NCI-H226 (cell line): ENCODE measurements at regions not wholly inside any gene's neighbourhood (a gene's known extent, or its start where the extent isn't known, plus 50 kb on each side); places are given as distances from the start of the nearest gene placed in this dataset.

Experiments used
- DNase-seq: peaks from one replicate; pipeline ENCODE4 v3.0.0-alpha.2; 2015

DNA sequence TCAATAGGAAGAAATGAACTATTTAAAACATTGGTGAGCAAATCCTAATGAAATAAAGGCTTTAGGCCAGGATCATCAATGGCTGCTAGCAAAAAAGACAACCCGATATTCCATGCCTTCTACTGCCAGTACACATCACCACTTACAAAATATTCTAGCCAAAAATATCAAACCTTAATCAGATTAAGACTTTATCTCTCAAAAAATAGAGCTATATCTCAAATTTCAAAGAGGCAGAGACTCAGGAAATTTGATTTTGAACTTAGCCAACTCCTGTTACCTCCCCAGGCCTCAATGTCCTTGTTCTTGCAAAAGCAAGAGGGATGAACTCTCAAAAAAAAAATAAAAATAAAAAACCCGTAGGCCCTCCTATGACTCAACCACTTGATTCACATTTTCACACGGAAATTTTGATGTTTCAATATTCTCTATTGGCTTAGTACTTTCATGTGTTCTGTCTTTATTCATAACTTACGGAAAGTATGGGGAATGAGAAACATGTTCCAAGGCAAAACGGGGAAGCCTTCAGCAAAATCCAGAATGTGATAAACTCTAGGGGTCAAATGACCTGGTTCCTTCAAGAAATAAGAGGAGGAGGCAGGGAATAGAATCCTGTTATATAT lies 273.3 kb upstream of the ZPLD1 start:
- no peak for DNase-seq

DNA sequence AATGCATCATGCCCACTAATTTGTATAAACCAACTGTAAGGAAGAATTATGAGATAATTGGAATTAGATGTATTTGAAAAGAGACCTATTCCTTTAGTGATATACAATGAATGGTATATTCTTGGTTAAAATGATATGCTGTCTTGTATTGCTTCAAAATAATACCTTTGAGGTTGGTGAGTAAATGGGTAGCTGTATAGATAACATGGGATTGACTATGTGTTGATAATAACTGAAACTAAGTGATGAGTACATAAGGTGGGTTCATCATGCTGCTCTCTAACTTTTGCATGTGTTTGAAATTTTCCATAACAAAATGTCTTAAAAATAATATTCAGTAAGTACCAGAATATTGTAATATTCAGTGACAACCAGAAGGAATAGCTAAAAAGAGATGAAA lies 272.6 kb upstream of the ZPLD1 start:
- no peak for DNase-seq

DNA sequence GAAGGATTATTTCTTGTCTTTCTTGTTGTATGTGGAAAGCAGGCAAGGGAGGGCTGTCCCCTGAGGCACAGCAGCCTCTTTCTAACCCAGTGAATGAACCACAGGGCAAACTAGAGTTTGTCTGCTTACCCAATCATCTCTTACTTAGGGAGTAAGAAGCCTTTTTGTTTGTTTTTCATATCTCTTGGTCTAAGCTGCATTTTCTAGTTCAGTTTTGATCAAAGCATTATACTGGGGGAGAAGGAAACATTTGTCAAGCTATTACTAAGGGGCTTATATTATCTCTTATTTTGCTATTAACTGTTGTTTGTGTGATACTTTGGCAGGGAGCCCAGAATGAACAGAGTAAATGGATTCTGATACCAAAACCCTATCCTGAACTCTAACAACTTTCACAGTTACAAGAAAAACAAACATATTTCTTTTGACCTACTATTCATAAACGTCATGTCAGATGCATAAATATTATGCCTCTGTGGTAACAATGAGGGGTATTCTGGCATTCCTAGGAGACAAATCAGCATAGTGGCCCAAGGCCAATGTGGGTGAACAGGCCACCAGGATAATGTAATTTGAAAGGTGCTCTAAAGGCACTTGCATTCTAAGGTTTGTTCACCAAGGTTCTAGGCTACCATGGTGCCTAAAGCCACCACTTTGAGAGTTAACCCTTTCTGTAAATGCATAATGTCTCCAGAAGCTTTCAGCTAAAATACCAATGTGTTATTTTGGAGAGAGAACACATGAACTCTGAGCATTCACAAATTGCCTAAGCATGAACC lies 271.6 kb upstream of the ZPLD1 start:
- peak; percentile 80 for DNase-seq

DNA sequence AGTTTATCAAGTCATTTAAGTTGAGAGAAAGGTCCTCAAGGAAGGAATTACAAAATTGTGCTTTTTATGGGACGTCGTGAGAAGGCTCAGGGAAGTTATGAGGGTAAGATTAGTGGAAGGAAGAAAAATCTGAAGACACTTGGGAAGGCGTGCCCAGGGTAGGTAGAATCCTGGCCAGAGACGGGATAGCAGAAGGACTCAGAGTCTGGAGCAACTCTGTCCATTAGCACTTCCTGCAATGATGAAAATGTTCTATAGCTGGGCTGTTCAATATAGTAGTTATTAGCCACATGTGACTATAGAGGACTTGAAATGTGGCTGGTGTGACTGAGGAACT lies 271.0 kb upstream of the ZPLD1 start:
- DNase-seq = peak; percentile 5

DNA sequence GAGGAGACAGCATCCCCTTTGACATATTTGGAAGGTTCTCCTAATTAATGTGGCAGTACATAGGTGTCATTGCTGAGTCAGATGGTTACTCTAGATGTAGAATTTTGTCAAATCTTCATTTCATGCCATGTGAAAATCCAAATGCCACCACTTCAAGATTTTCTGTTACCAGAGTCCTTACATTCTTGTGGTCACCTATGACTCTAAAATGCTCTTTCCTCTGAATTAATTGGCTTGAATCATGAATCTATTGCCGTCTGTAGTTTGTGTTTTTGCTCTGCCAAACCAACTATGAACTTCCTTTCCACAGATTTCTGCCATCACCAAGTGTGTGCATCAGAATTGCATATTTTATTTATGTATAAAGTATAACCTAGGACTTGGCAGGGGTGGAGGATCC lies 269.4 kb upstream of the ZPLD1 start:
- no peak for DNase-seq

DNA sequence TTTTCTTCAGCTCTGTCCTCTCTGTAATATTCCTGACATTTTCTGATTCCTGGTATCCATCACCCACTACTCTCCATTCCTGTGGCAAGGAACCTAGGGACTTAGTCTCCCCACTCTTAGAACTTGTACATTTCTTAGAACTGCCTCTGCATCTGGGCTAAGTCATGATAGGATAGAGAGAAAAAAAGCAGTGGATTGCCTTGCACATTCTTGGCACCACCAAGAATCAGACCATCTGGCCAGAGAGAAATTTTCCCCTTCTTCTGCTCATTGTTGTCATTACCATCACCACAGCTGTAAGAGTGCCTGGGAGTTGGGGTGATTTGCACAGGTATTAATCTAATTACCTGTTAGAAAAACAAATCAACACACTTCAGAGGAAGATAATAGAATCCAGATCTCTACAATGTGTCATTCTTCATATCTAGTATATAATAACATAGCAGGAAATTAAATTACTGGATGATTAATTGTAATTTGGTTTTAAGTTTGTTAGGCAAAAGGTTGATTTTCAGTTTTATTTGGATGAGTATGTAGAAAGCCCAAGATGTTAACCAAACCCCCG lies 264.8 kb upstream of the ZPLD1 start:
- no peak for DNase-seq

DNA sequence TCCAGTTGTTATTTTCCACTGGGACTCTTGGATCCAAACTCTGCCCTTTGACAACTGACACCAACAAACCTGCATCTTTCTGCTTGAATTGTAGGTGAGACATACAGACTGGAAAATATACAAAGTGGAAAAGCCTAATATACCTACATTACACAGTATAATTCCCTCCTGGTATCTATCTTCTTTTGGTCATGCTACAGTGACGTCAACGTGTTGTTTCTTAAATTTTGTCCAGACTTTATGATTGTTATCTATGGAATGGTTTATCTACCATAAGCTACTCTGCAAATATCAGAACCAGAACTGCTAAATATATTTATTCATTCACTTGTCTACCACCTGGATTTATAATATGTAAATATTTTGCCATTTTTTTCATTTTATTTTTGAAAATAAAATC lies 264.3 kb upstream of the ZPLD1 start:
- DNase-seq = no peak

DNA sequence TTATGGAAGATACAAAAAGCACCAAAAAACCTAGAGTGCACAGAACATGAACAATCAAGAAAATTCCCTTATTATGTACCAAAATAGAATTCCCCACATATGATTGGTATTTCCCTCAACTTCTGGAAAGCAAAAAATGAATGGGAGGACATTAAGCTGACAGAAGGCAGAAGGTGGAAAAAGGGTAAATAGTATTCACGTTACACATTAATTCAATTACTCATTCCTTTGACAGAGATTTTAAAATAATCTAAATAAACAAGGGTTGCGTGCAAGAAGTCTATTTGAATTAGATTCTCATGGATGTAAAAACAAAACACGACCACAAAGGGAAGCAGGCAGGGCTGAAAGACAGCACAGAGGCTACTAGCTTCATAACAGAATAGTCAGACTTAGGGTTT lies 260.5 kb upstream of the ZPLD1 start:
- no peak for DNase-seq

DNA sequence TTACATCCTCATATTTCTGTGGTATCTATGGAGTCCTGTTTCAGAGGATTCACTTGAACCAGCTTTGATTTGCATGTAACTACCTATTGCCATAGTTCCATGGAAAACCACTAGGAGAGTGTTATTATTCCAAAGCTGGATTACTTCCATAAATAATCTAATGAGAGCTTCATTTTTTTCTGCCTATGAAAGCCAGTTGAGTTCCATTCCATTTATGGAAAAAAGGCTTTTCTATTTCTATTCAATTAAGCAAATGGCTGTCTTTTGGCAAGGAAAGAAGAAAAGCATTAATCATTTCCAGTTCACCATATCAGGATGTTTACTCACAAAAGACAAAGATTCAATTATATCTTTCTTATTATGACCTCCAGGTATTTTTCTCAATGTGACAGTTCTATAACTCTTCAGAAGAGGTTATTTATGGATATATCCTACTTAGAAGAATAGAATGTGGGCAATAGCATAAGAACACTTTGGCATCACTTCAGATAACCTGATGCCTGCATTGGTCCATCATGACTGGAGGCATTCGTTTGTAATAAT lies 259.9 kb upstream of the ZPLD1 start:
- DNase-seq = no peak

DNA sequence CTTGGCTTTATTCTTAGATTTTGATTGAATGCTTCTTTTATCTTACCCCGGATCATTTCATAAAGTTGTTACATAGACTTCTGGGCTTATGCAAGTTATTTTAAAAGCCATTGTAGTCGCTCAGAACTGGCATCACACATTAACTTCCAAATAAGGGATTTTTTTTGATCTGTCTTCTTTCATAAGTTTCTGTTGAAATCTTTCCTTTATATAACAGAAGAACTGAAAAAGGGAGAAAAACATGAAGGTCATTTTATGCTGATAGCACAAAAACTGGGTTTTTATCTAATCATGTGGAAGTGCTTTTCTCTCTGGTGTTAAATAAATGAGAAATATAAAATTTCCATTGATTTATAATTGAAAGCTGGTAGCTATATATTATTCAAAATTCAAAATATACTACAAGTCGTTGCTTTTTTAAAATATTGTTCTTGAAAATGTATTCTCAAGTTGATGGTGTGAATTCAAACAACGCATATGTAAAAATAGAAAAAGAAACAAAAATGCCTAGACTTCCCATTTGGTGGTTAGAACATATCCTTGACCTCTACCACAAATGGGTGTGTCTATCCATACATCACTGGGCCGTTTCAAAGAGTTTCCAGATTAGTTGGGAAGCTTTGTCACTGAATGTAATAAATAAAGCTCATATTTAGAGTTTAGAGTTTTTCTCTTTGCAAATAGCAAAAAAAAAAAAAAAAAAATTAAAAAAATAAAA lies 258.3 kb upstream of the ZPLD1 start:
- DNase-seq = no peak

DNA sequence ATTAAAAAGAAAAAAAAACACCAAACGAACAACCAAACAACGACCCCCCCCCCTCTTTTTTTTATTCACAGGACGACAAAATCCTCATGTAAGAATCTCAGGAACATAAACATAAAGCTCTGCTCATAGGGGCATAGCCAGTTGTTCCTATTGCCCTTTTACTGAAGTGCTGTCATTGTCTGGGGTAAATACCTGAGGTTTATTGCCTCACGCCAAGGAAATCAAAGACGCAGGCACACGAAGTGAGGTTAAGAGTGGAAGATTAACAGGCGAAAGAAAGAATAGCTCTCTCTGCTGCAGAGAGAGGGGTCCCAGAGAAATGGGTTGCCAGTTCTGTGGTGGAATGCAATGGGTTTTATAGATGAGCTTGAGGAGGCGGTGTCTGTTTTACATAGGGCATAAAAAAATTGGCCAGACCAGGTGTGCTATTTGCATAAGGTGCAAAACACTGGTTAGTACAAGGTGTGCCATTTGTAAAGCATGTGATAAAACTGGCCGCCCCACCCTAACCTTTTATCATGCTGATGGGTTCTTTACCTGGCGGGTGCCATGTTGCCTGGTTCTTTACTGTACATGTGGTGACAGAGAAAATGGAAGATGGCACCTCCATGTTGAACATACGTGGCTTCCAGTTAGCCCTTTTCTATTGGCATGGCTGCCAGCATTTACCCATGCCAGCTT lies 257.6 kb upstream of the ZPLD1 start:
- DNase-seq = no peak

DNA sequence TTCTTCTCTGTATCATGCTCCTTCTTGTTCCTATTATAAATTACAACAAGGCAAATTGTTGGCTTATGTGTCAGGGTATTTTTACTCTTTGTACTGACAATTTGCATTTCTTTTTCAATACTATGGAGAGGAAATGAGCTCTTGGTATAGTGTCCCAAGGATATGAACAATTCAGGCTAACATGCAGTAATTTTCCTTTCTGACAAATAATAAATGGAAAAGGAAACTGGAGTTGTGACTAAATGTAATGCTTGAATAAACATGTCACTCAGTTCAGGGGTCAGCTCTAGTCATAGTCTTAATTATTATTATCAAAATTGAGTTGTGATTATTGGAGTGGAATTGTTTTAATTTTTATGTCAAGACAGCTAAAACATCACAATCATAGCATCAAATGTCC lies 256.0 kb upstream of the ZPLD1 start:
- no peak for DNase-seq

DNA sequence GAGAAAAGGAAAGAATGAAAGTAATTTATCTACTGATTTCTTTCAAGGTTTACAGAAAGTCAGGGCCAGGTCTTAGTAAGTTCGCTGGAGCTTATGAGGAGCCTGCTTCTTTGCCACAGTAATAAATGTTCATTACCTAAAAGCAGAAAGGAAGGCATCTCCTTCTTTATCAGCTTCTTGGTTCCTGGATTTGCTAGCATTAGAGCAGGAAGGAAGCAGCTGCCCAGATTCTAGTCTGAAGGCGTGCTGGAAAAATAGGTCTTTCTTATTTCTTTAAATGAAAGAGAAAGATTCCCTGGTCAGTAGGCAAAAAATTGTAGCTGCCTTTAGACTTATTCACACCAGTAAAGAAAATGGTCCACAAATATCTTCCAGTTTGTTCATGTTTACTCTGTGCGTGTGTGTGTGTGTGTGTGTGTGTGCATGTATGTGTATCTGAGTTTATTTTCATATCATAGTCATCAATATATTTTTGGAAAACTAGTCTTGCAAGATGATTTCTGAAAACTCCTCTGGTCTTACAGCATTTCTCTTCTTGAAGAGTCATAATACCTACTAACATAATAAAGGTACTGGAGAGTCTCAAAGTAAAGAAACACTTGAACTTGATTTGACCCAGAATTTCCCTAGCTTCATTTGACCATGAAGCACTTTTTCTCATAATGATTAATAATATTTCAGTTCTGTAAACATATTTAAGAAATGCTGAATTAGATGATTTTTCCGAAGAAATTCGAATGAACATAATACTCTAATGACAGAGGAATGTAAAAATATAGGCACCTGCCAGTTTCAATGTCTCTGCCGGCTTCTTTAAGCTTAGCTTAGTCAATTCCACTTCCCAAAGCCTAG lies 255.3 kb upstream of the ZPLD1 start:
- no peak for DNase-seq

DNA sequence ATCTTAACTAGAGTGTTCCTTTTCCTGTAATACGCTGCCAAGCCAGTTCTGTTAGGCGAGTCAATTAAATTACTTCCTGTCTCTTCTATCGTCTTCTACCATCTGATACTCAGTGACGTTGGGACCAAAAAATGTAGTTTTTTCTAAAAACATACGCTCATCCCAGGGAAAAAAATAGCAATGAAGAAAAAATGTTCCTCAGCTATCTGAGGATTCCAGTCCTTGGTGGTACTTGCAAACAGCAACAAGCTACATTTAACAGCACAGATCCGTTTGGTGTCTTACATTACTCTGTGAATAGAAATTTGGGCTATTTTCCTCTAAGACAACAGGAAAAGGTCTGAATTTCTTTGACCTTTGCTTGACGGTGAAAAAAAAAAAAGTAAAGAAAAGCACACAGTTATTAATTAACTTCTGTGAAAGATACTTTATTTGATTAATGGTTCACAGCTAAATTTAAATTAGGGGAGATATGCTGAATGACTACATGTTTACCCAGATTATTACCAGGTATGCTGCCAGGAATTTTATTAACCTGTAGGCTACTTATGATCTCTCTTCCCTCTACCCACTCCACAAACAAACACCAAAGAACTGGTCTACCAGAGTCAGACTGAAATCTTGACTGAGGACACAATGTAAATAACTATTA lies 254.4 kb upstream of the ZPLD1 start:
- DNase-seq = peak; percentile 41

DNA sequence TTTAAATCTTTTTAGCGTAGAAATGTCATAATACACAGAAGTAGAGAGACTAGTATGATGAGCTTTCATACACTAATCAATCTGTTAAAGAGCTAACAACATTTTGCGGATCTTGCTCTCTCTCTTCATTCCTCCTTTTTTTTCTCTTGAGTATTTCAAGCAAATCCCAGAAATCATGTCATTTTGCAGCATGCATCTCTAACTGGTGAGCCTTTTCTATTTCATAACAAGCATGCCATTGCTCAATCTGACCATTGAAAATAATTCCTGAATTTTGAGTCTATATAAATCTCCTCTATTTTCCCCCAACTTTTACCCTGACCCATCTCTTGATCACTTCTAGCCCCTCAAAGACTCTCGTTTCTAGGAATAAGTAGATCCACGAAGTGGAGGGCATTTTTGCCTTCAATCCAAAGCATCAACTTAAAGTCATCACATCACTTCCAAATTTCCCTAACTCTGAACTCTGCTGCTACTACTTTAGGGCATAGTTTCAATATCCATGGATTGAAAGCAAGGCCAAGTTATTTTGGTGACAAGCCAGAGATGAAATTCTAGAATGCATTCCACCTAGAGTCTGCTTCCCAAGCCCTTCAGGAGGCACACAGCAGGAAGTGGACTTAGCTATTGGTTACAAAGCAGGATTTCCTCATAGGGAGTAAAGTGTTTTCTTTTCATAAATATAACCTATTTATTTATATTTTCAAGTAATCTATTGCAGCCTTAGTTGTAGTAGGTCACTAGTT lies 253.5 kb upstream of the ZPLD1 start:
- DNase-seq = peak; percentile 56

DNA sequence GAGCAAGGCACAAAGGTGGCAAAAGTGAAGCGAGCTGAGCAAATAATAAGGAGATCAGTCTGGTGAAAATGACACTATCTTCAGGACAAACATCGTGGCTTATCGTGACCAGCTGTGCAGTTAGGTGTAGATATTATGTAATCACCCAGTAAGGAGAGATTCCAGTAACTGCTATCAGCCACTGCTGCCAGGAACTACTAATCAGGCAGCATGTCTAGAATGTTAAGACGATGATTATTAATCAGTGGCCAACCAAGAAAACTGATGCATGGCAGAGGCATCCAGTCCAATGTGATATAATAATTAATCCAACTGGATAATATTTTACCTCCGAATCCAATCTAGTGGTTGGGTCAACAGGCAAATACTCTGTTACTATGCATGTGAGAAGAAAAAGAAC lies 252.7 kb upstream of the ZPLD1 start:
- peak; percentile 54 for DNase-seq

DNA sequence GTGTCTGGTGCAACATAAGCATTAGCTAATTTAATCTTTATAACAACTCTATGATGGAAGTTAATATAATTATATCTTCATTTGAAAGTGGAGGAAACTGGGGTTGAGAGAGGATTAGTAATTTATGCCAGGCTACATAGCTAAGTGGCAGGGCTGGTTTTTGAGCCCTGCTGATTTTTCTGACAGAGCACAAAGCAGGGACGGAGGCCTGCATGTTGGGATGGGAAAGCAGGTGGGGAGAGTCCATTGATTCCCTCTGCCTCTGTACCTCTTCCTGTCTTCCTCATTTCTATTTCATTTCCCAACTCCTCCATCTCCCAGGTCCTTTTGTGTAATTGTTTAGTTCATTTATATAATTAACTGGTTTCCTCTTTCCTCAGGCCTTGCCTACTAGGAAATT lies 251.6 kb upstream of the ZPLD1 start:
- no peak for DNase-seq

DNA sequence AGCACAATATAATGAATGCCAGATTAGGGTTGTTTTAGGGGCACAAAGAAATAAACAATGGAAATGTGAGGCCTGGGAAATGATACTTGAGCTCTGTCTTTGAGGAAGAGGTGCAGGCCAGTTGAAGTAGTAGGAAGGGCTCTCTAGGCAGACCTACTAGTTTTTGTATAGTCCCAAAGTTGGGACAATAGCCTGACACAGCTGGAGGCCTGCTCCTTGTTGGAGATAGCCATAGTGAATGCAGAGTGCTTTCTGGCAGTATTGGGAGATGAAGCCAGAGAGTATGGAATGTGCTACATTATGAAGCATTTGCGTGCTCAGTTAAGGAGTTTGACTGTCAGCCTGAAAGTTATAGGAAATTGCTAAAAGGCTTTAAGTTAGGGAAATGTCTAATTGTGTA lies 251.2 kb upstream of the ZPLD1 start:
- DNase-seq = no peak

DNA sequence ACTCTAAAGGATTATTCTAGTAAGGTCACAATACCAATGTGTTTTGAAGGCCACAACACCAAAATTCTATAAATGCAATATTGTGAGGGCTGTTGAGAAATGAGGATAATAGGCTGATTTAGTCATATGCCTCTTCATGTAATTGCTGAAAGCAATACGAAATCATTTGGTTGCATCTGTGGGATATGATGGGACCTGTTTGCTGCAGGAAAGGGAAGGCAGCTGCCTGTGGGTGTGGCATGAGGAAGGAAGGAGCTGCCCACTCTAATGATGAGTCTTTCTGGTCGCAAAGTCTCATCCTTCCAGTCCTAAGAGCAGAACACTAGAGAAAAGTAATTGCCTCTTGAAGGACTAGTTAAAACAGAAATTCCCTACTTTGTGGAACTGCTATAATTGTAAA lies 245.3 kb upstream of the ZPLD1 start:
- no peak for DNase-seq

DNA sequence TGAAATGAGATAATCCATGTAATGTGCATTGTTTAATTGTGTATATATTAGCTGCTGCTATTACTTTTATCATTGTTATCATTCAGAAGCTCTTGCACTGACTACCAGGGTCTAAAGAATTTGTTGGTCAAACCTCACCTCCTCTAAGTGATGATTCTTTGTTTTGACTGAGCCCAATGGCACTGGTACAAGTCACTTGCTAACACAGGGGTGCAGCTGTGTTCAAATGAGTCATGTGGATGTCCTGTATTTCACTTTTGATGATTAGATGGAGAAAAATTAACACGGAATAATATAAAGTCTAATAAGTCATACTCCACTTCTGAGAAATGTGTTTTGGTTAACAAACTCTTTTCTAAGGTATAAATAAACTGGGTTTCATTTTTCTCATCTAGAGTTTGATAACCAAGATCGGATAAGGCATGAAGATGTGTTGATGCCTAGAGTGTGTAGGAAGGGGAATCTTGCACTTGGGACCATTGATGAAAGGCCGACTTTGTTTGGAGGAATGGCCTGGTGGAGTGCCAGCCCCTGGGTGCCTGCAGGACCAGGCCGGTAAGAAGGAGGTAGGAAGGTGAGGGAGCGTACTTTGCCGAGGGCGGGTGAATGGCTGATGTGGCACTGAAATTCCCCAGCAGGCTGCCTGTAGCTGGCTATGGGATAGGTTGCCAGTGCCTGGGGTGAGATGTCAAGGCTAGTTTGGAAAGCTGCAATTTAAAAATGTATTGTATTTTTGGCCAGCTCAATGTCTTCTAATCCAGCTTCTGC lies 244.7 kb upstream of the ZPLD1 start:
- no peak for DNase-seq
